ENCODE measurements at regions not wholly inside any gene's neighbourhood (a gene's known extent, or its start where the extent isn't known, plus 50 kb on each side); places are given as distances from the start of the nearest gene placed in this dataset.

- TF ChIP-seq CTCF (IDR thresholded peaks at IDR 0.05) (no peak), POLR2A (IDR thresholded peaks at IDR 0.05) (no peak)
Measured at GRCh38 chr5:8060235-8060952, 191.4 kb downstream of the MTRR start.
